ENCODE measurements at regions not wholly inside any gene's neighbourhood (a gene's known extent, or its start where the extent isn't known, plus 50 kb on each side); places are given as distances from the start of the nearest gene placed in this dataset.

DNA sequence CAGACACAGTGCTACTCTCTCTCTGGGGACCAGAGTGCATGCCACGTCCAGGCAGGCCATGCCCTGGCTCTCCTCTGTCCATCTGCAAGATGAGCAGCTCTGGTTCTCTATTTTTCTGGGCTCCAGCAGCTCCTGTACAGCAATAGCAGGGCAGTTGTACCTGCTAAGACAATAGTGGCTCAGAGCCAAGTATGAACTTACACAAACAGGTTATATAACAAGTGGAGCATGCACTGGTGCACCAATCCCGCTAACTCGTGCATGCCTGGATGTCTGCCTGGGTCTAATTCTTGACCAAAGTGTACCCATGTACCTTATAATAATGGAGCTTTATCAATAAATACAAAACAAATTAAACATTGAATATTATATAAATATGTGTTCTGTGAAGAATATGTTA lies 392.3 kb downstream of the CENPC start:
- intact Hi-C loops (cut with DNase I; ENCODE audit: low total_unique reads) = no loop called here
- H3K27ac ChIP-seq = no peak overlapping the region
- WGBS, 5 donors = 63 to 91% (median 74%) methylated on average over 3 of the region's 3 CpGs
- DNase-seq = no peak
- no peak overlapping the region for H3K4me3 ChIP-seq
- TF ChIP-seq POLR2A (IDR thresholded peaks at IDR 0.05) = no peak
- TF ChIP-seq POLR2AphosphoS5 (IDR thresholded peaks at IDR 0.05) = no peak
- TF ChIP-seq, protein P1, sequence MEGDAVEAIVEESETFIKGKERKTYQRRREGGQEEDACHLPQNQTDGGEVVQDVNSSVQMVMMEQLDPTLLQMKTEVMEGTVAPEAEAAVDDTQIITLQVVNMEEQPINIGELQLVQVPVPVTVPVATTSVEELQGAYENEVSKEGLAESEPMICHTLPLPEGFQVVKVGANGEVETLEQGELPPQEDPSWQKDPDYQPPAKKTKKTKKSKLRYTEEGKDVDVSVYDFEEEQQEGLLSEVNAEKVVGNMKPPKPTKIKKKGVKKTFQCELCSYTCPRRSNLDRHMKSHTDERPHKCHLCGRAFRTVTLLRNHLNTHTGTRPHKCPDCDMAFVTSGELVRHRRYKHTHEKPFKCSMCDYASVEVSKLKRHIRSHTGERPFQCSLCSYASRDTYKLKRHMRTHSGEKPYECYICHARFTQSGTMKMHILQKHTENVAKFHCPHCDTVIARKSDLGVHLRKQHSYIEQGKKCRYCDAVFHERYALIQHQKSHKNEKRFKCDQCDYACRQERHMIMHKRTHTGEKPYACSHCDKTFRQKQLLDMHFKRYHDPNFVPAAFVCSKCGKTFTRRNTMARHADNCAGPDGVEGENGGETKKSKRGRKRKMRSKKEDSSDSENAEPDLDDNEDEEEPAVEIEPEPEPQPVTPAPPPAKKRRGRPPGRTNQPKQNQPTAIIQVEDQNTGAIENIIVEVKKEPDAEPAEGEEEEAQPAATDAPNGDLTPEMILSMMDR (IDR thresholded peaks at IDR 0.05 in 8 of 11, conservative IDR thresholded peaks at IDR 0.05 in 3 of 11) = no peak
- no peaks in the 10 kb centered on the region for H3K27me3 ChIP-seq (replicated peaks in 1 of 7)
- no peaks in the 10 kb centered on the region for H3K4me1 ChIP-seq
- H3K36me3 ChIP-seq = no peaks in the 10 kb centered on the region
- H3K9me3 ChIP-seq = peaks cover 0 to 6% (median 0%) of the 10 kb centered on the region in 8 donors

DNA sequence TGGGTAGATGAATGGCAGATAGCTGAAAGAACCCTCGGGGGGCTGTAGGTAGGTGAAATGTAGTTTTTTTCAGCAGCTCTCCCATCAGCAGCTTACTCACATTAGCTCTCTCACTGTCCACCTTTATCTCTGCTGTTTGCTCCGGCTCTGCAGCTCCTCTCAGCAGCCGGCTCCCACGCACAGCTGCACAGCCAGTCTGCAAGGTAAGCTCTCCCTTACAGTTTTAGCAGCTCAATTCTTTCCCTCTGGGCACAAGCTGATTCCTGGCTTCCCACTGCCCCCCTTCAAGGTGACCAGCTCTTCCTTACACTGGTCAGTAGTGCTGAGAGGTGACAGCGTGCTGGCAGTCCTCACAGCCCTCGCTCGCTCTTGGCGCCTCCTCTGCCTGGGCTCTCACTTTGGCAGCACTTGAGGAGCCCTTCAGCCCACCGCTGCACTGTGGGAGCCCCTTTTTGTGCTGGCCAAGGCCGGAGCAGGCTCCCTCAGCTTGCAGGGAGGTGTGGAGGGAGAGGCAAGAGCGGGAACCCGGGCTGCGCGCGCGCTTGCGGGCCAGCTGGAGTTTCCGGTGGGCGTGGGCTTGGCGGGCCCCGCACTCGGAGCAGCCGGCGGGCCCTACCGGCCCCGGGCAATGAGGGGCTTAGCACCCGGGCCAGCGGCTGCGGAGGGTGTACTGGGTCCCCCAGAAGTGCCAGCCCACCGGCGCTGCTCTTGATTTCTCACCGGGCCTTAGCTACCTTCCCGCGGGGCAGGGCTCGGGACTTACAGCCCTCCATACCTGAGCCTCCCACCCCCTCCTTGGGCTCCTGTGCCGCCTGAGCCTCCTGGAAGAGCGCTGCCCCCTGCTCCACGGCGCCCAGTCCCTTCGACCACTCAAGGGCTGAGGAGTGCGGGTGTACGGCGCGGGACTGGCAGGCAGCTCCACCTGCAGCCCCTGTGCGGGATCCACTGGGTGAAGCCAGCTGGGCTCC lies 393.6 kb downstream of the CENPC start:
- DNase-seq = peak; percentile 63
- WGBS, 5 donors = 86 to 92% (median 87%) methylated on average over 14 to 45 of the region's 45 CpGs
- Histone ChIP-seq H3K9me3 (peaks cover 0 to 8% (median 0%) of the 10 kb centered on the region in 8 donors), H3K4me1 (no peaks in the 10 kb centered on the region), H3K27me3 (replicated peaks in 1 of 7) (no peaks in the 10 kb centered on the region), H3K36me3 (no peaks in the 10 kb centered on the region), H3K27ac (no peak overlapping the region), H3K4me3 (no peak overlapping the region)
- TF ChIP-seq, protein P1 (IDR thresholded peaks at IDR 0.05 in 8 of 11, conservative IDR thresholded peaks at IDR 0.05 in 3 of 11) = no peak
- TF ChIP-seq POLR2AphosphoS5 (IDR thresholded peaks at IDR 0.05) (no peak), POLR2A (IDR thresholded peaks at IDR 0.05) (no peak)
- intact Hi-C loops (cut with DNase I; ENCODE audit: low total_unique reads) = no loop called here

DNA sequence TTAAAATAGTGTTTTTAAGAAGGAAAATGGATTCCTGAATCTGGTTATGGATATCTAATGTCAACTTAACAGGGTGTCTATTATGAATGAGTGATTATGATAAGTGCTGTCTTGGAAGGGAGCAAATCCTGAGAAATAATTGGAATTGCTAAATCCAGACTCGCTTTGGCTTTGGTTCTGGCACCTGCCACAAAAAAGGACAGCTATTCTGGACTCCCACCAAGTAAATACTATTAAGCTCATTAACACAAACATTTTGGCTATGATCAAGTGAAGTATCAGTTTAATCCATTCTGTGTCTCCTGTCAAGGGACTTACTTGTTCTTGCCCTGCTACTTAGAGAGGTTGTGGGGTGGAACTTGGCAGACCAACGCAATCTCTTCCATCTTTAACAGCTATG lies 403.7 kb downstream of the CENPC start:
- TF ChIP-seq, protein P1 (IDR thresholded peaks at IDR 0.05 in 8 of 11, conservative IDR thresholded peaks at IDR 0.05 in 3 of 11) = no peak
- no peak for TF ChIP-seq POLR2AphosphoS5 (IDR thresholded peaks at IDR 0.05)
- TF ChIP-seq POLR2A (IDR thresholded peaks at IDR 0.05) = no peak
- Histone ChIP-seq H3K9me3 (no peaks in the 10 kb centered on the region), H3K36me3 (no peaks in the 10 kb centered on the region), H3K27me3 (replicated peaks in 1 of 7) (no peaks in the 10 kb centered on the region), H3K4me1 (no peaks in the 10 kb centered on the region), H3K4me3 (no peak overlapping the region), H3K27ac (no peak overlapping the region)
- whole genome bisulfite sequencing, 5 donors = 60 to 70% (median 64%) methylated on average over 2 of the region's 2 CpGs
- intact Hi-C loops (cut with DNase I; ENCODE audit: low total_unique reads) = no loop called here
- DNase-seq = no peak

DNA sequence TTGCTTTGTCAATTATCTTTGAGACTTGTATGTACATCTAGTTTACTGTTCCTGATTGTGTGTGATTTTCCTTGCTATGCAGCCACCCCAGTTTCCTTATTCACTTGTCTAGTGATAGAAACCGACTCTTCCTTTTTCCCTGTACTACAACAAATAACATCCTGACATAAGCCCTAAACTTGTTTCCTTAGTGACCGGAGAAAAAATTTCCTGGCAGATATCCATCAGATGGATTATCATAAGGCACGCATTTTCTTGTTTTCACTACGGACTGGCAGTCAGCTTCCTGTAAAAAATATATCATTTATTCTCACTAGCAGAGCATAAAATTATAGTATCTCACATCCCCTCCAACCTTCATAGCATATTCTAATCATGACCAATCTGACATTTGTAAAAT lies 410.7 kb downstream of the CENPC start:
- no peaks in the 10 kb centered on the region for H3K36me3 ChIP-seq
- DNase-seq = no peak
- H3K27me3 ChIP-seq (replicated peaks in 1 of 7) = no peaks in the 10 kb centered on the region
- intact Hi-C loops (cut with DNase I; ENCODE audit: low total_unique reads) = no loop called here
- no peak overlapping the region for H3K4me3 ChIP-seq
- WGBS, 5 donors = 29 to 53% (median 42%) methylated on average over 4 of the region's 4 CpGs
- no peaks in the 10 kb centered on the region for H3K9me3 ChIP-seq
- TF ChIP-seq POLR2A (IDR thresholded peaks at IDR 0.05) = no peak
- TF ChIP-seq, protein P1 (IDR thresholded peaks at IDR 0.05 in 8 of 11, conservative IDR thresholded peaks at IDR 0.05 in 3 of 11) = no peak
- no peak for TF ChIP-seq POLR2AphosphoS5 (IDR thresholded peaks at IDR 0.05)
- H3K4me1 ChIP-seq = no peaks in the 10 kb centered on the region
- H3K27ac ChIP-seq = no peak overlapping the region
